OCI-LY7 (cell line): ENCODE measurements at regions not wholly inside any gene's neighbourhood (a gene's known extent, or its start where the extent isn't known, plus 50 kb on each side); places are given as distances from the start of the nearest gene placed in this dataset.

ENCODE experiments used
- BruUV-seq: library from RNA; stranded (reverse); fragments of 400-500 nt; replicated peaks from 2 replicates; lab custom pipeline; 2021; lab: Mats Ljungman, UMichigan
- CTCF ChIA-PET: fragments of 300-600 bp; sonication (Branson Sonifier 250); formaldehyde crosslinking; loops from one replicate; lab custom pipeline; 2022; ENCODE audit warnings: antibody characterized with exemption; ENCODE audit not compliant: unreplicated experiment; lab: Charles Lee
- POLR2A ChIA-PET: fragments of 300-600 bp; sonication (Branson Sonifier 250); formaldehyde crosslinking; loops from one replicate; lab custom pipeline; 2022; ENCODE audit warnings: antibody characterized with exemption; lab: Charles Lee
- DNase-seq: peaks from one replicate; pipeline ENCODE4 v3.0.0-alpha.2; 2015; ENCODE audit warnings: low spot score
- H2AFZ ChIP-seq: fragments of 200-600 bp; sonication (generic), shearing (Covaris generic); 2 replicates; pipeline ENCODE4 v1.6.1; 2014; ENCODE audit warnings: mild to moderate bottlenecking, antibody characterized with exemption, low read length, moderate library complexity
- H3K27ac ChIP-seq: fragments of 200-600 bp; sonication (generic); 2 replicates; pipeline ENCODE4 v1.5.1; 2014; ENCODE audit warnings: mixed run types, low read depth, mild to moderate bottlenecking, moderate library complexity, low read length, inconsistent platforms; ENCODE audit not compliant: poor library complexity, severe bottlenecking
- H3K36me3 ChIP-seq: fragments of 200-600 bp; sonication (generic); 2 replicates; pipeline ENCODE4 v1.6.1; 2014; ENCODE audit warnings: mild to moderate bottlenecking, antibody characterized with exemption, low read length, moderate library complexity, mixed read lengths; ENCODE audit not compliant: insufficient read depth
- H3K4me1 ChIP-seq: fragments of 200-600 bp; sonication (generic); 2 replicates; pipeline ENCODE4 v1.5.1; 2014; ENCODE audit warnings: mild to moderate bottlenecking, low read length; ENCODE audit not compliant: insufficient read depth, poor library complexity, severe bottlenecking
- H3K4me2 ChIP-seq: fragments of 200-600 bp; sonication (generic); 2 replicates; pipeline ENCODE4 v1.6.1; 2014; ENCODE audit warnings: mild to moderate bottlenecking, low read length
- H3K4me3 ChIP-seq: fragments of 200-600 bp; sonication (generic); 2 replicates; pipeline ENCODE4 v1.5.1; 2014; ENCODE audit warnings: mild to moderate bottlenecking, low read depth, low read length; ENCODE audit not compliant: poor library complexity, severe bottlenecking
- H3K79me2 ChIP-seq: fragments of 200-600 bp; sonication (generic); 2 replicates; pipeline ENCODE4 v1.6.1; 2016; ENCODE audit warnings: low read depth, mild to moderate bottlenecking, low read length, moderate library complexity, mixed read lengths; ENCODE audit not compliant: insufficient read depth
- H3K9me2 ChIP-seq: fragments of 200-600 bp; sonication (generic); 2 replicates; pipeline ENCODE4 v1.6.1; 2016; ENCODE audit warnings: mild to moderate bottlenecking, low read length, mixed read lengths; ENCODE audit not compliant: insufficient read depth
- H3K9me3 ChIP-seq: fragments of 200-600 bp; sonication (generic); 2 replicates; pipeline ENCODE4 v1.6.1; 2014; ENCODE audit warnings: mild to moderate bottlenecking, mixed run types, low read length, mixed read lengths
- H4K20me1 ChIP-seq: fragments of 200-600 bp; sonication (generic); 2 replicates; pipeline ENCODE4 v1.6.1; 2014; ENCODE audit warnings: mild to moderate bottlenecking, antibody characterized with exemption, low read length, moderate library complexity, mixed read lengths; ENCODE audit not compliant: insufficient read depth
- CTCF ChIP-seq: fragments of 200-600 bp; sonication (generic); conservative IDR thresholded peaks from 2 replicates; pipeline ENCODE4 v1.5.1; 2014; ENCODE audit warnings: mild to moderate bottlenecking, antibody characterized with exemption, low read length, moderate library complexity, mixed read lengths
- EZH2phosphoT487 ChIP-seq: fragments of 200-600 bp; sonication (generic); IDR thresholded peaks from 2 replicates; pipeline ENCODE4 v1.6.1; 2018; ENCODE audit warnings: low read depth, borderline replicate concordance, mild to moderate bottlenecking, mixed run types, antibody characterized with exemption, low read length, moderate library complexity, mixed read lengths
- intact Hi-C: fragments of 100-400 bp; cut with micrococcal nuclease; formaldehyde crosslinking; loops from one replicate; pipeline ENCODE4 v1.10.0; 2022; ENCODE audit not compliant: unreplicated experiment

GRCh38 chr1:192475970-192476369 lies 99.6 kb upstream of the RGS1 start:
- no peaks in the 10 kb centered on the region for H3K9me2 ChIP-seq
- DNase-seq = no peak
- H3K4me1 ChIP-seq = no peaks in the 10 kb centered on the region
- TF ChIP-seq CTCF (no peak), EZH2phosphoT487 (no peak)
- CTCF ChIA-PET = interaction anchor here (1.1 kb wide), 1 partner anchor 331 kb away, joined by 3 read pairs; no protein-coding TSS in a partner anchor
- H3K36me3 ChIP-seq = no peaks in the 10 kb centered on the region
- POLR2A ChIA-PET = interaction anchor here (0.5 to 2.8 kb wide), 3 partner anchors 141 to 575 kb away, joined by 3 to 9 read pairs (median 5); no protein-coding TSS in a partner anchor
- intact Hi-C loops = loop anchor here (2.0 to 5.0 kb wide), 3 partner anchors 41 to 646 kb away; partner anchors contain the start of genes CDC73 and RGS2
- H3K4me3 ChIP-seq = no peak overlapping the region
- H3K79me2 ChIP-seq = no peaks in the 10 kb centered on the region
- H3K27ac ChIP-seq = no peak overlapping the region
- no peaks in the 10 kb centered on the region for H4K20me1 ChIP-seq
- H3K4me2 ChIP-seq = no peak overlapping the region
- no peaks in the 10 kb centered on the region for H3K9me3 ChIP-seq
- H2AFZ ChIP-seq = no peak overlapping the region
- no TSS peak for BruUV-seq

GRCh38 chr1:192476802-192477298 lies 98.7 kb upstream of the RGS1 start:
- POLR2A ChIA-PET = interaction anchor here (0.6 to 2.8 kb wide), 8 partner anchors 65 to 331 kb away, joined by 3 to 9 read pairs (median 4); no protein-coding TSS in a partner anchor
- H2AFZ ChIP-seq = no peak overlapping the region
- DNase-seq = no peak

GRCh38 chr1:192477630-192478029 lies 97.9 kb upstream of the RGS1 start:
- H3K79me2 ChIP-seq = no peaks in the 10 kb centered on the region
- no peak overlapping the region for H3K27ac ChIP-seq
- BruUV-seq = no TSS peak
- peak; percentile 58 for DNase-seq
- intact Hi-C loops = loop anchor here (1.0 to 5.0 kb wide), 3 partner anchors 40 to 645 kb away; partner anchors contain the start of gene CDC73
- ChIA-PET POLR2A (interaction anchor here (0.6 to 2.8 kb wide), 8 partner anchors 65 to 330 kb away, joined by 3 to 9 read pairs (median 4); no protein-coding TSS in a partner anchor), CTCF (interaction anchor here (0.6 to 1.2 kb wide), 4 partner anchors 64 to 312 kb away, joined by 3 to 4 read pairs (median 4); no protein-coding TSS in a partner anchor)
- H3K36me3 ChIP-seq = no peaks in the 10 kb centered on the region
- no peak overlapping the region for H3K4me3 ChIP-seq
- no peak overlapping the region for H3K4me2 ChIP-seq
- no peaks in the 10 kb centered on the region for H3K4me1 ChIP-seq
- no peaks in the 10 kb centered on the region for H3K9me2 ChIP-seq
- TF ChIP-seq CTCF = peak; percentile 90
- no peak for TF ChIP-seq EZH2phosphoT487
- no peaks in the 10 kb centered on the region for H4K20me1 ChIP-seq
- no peaks in the 10 kb centered on the region for H3K9me3 ChIP-seq
- no peak overlapping the region for H2AFZ ChIP-seq

More at GRCh38 chr1:192476802-192477298, 98.7 kb upstream of the RGS1 start:
- no peaks in the 10 kb centered on the region for H3K79me2 ChIP-seq
- CTCF ChIA-PET = interaction anchor here (0.6 to 1.2 kb wide), 3 partner anchors 65 to 313 kb away, joined by 3 to 4 read pairs (median 3); no protein-coding TSS in a partner anchor
- H3K4me2 ChIP-seq = no peak overlapping the region
- H3K9me3 ChIP-seq = no peaks in the 10 kb centered on the region
- no peak for TF ChIP-seq EZH2phosphoT487
- H3K36me3 ChIP-seq = no peaks in the 10 kb centered on the region
- no peak overlapping the region for H3K27ac ChIP-seq
- intact Hi-C loops = loop anchor here (1.0 to 5.0 kb wide), 3 partner anchors 40 to 645 kb away; partner anchors contain the start of gene CDC73
- BruUV-seq = no TSS peak
- no peaks in the 10 kb centered on the region for H4K20me1 ChIP-seq
- no peak overlapping the region for H3K4me3 ChIP-seq
- no peaks in the 10 kb centered on the region for H3K4me1 ChIP-seq
- no peaks in the 10 kb centered on the region for H3K9me2 ChIP-seq
